ENCODE measurements at regions not wholly inside any gene's neighbourhood (a gene's known extent, or its start where the extent isn't known, plus 50 kb on each side); places are given as distances from the start of the nearest gene placed in this dataset.

GRCh38 chr4:151952137-151952536 is 191.3 kb upstream of the GATB start:
- TF ChIP-seq CTCF (IDR thresholded peaks at IDR 0.05 in 8 of 11, conservative IDR thresholded peaks at IDR 0.05 in 3 of 11) (no peak), POLR2AphosphoS5 (IDR thresholded peaks at IDR 0.05) (no peak), POLR2A (IDR thresholded peaks at IDR 0.05) (no peak)
